Choroid plexus epithelial cell (primary cell): ENCODE measurements at regions not wholly inside any gene's neighbourhood (a gene's known extent, or its start where the extent isn't known, plus 50 kb on each side); places are given as distances from the start of the nearest gene placed in this dataset.
A peak's percentile ranks its signal among the peaks of the same experiment; 100 is the strongest.

Experiments used
- DNase-seq: peaks from one replicate; pipeline ENCODE4 v3.0.0-alpha.2; 2010; ENCODE audit warnings: low read depth
- H3K4me3 ChIP-seq: 2 replicates; pipeline ENCODE4 v1.5.1; 2011; ENCODE audit warnings: low read depth, mild to moderate bottlenecking, control low read depth, low read length, moderate library complexity
- CTCF ChIP-seq: conservative IDR thresholded peaks from 2 replicates; pipeline ENCODE4 v1.5.1; 2011; ENCODE audit warnings: low read depth, mild to moderate bottlenecking, control low read depth, inconsistent platforms, low read length, moderate library complexity

GRCh38 chr21:38982096-38982495, 176.4 kb downstream of the ETS2 start:
- no peak for TF ChIP-seq CTCF
- H3K4me3 ChIP-seq: no peak overlapping the region
- peak; percentile 54 for DNase-seq

- TF ChIP-seq CTCF: no peak
- no peak overlapping the region for H3K4me3 ChIP-seq
- DNase-seq: no peak
Observed at GRCh38 chr21:38980416-38981313, 174.9 kb downstream of the ETS2 start.

- no peak for TF ChIP-seq CTCF
- DNase-seq: peak; percentile 47
- H3K4me3 ChIP-seq: no peak overlapping the region
Observed at GRCh38 chr21:38979271-38980121, 173.8 kb downstream of the ETS2 start.

- no peak for DNase-seq
- no peak for TF ChIP-seq CTCF
- no peak overlapping the region for H3K4me3 ChIP-seq
Observed at GRCh38 chr21:38976900-38977299, 171.2 kb downstream of the ETS2 start.

GRCh38 chr21:38973552-38973951, 167.8 kb downstream of the ETS2 start:
- no peak for DNase-seq
- no peak for TF ChIP-seq CTCF
- H3K4me3 ChIP-seq: no peak overlapping the region

GRCh38 chr21:38972078-38972477, 166.3 kb downstream of the ETS2 start:
- H3K4me3 ChIP-seq: no peak overlapping the region
- TF ChIP-seq CTCF: no peak
- no peak for DNase-seq
